Fibroblast of skin of right quadriceps (primary cell): ENCODE measurements at regions not wholly inside any gene's neighbourhood (a gene's known extent, or its start where the extent isn't known, plus 50 kb on each side); places are given as distances from the start of the nearest gene placed in this dataset.
"Not testable (repeated sequence)": the region's sequence is repeated elsewhere in the genome, so short reads cannot be mapped to it uniquely, and the experiment has no call there.

Experiments used
- DNase-seq: peaks from one replicate; pipeline ENCODE4 v3.0.0-alpha.2; 2013

- no peak for DNase-seq
Measured at GRCh38 chr4:12926189-12927066, 557.7 kb downstream of the RAB28 start.

- no peak for DNase-seq
Measured at GRCh38 chr4:12924728-12925320, 559.3 kb downstream of the RAB28 start.

- no peak for DNase-seq
Measured at GRCh38 chr4:12924253-12924652, 559.9 kb downstream of the RAB28 start.

- no peak for DNase-seq
Measured at GRCh38 chr4:12912896-12913418, 571.2 kb downstream of the RAB28 start.

GRCh38 chr4:12911750-12912358 lies 572.3 kb downstream of the RAB28 start:
- DNase-seq: no peak

- not testable (repeated sequence) for DNase-seq
Measured at GRCh38 chr4:12903640-12904039, 580.5 kb downstream of the RAB28 start.

GRCh38 chr4:12902735-12903134 lies 581.4 kb downstream of the RAB28 start:
- no peak for DNase-seq

GRCh38 chr4:12897954-12898353 lies 586.2 kb downstream of the RAB28 start:
- no peak for DNase-seq

GRCh38 chr4:12894062-12894461 lies 590.1 kb downstream of the RAB28 start:
- no peak for DNase-seq

- DNase-seq: peak; percentile 56
Measured at GRCh38 chr4:12889054-12889453, 595.1 kb downstream of the RAB28 start.

- DNase-seq: no peak
Measured at GRCh38 chr4:12884846-12885796, 599.0 kb downstream of the RAB28 start.

- no peak for DNase-seq
Measured at GRCh38 chr4:12881945-12882584, 602.1 kb downstream of the RAB28 start.

GRCh38 chr4:12880844-12881243 lies 603.3 kb downstream of the RAB28 start:
- DNase-seq: no peak

GRCh38 chr4:12879496-12879895 lies 604.6 kb downstream of the RAB28 start:
- no peak for DNase-seq

- no peak for DNase-seq
Measured at GRCh38 chr4:12875640-12876243, 608.4 kb downstream of the RAB28 start.

GRCh38 chr4:12873351-12873750 lies 610.8 kb downstream of the RAB28 start:
- DNase-seq: no peak

- DNase-seq: no peak
Measured at GRCh38 chr4:12861422-12861821, 622.7 kb downstream of the RAB28 start.

GRCh38 chr4:12852338-12853307 lies 631.5 kb downstream of the RAB28 start:
- DNase-seq: peak; percentile 46

GRCh38 chr4:12846368-12846767 lies 637.8 kb downstream of the RAB28 start:
- DNase-seq: no peak

- DNase-seq: no peak
Measured at GRCh38 chr4:12844141-12844540, 640.0 kb downstream of the RAB28 start.
